GM12892 (cell line): ENCODE measurements at regions not wholly inside any gene's neighbourhood (a gene's known extent, or its start where the extent isn't known, plus 50 kb on each side); places are given as distances from the start of the nearest gene placed in this dataset.

Experiments
- POLR2A ChIP-seq: IDR thresholded peaks from 2 replicates; pipeline ENCODE4 v1.6.1; 2011; ENCODE audit warnings: low read depth, low read length, control low read depth
- POLR2AphosphoS5 ChIP-seq: IDR thresholded peaks from 2 replicates; pipeline ENCODE4 v1.6.1; 2011; ENCODE audit warnings: low read depth, low read length, control low read depth

DNA sequence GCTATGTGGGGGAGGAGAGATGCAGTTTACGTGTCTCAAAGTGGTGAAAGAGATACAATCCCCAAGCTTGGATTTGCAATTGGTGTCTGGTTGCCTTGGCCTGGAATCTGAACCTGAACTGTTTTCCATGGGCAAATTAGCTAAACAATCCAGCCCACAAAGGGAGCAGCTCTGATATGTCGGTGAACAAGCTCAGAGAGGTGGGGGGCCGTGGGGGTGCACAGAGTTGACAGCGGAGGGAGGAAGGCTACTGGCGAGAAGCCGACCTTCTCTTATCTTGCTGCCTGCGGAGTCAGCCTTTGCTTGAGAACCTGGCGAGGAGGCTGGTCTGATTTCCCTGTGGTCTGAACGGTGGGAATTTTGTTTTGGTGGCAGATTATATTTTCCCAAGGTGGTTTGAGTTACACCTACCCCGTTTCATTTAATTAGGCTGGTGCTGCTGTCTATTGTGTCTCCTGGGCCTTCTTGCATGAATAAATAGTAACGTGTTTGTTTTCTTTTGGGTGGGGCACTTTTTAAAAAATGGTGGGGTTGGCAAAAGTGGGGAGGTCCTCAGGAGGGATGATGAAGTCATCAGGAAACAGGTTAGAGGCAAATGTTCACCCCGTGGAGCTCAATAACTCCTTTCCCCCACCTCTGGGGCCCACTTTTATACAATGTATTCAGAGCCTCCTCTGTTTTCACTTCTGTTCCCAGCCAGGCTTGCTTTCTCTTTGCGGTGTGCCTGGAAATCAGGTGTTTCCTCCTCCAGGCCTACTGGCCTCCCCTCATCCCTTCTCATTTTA lies 80.9 kb upstream of the IGFBP5 start:
- TF ChIP-seq POLR2A = no peak
- no peak for TF ChIP-seq POLR2AphosphoS5
